ENCODE measurements at regions not wholly inside any gene's neighbourhood (a gene's known extent, or its start where the extent isn't known, plus 50 kb on each side); places are given as distances from the start of the nearest gene placed in this dataset.

DNA sequence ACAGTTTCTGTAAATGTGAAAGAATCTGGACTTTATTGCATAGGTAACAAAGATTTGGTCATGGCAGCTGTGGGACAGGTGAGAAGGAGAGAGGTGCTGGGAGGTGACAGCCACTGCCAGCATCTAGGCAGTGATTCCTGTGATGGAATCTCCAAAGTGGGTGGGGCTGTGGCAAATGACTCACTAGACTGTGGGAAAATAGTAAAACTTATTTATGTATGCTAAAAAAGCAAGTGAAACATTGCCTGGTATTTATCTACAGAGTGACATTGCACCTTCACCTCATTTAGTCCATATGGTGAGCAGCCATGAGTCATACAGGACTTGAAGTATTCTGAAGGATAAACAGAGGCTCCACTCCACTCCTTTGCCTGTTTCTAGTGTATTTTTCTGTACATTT lies 145.3 kb upstream of the MEX3C start (continued):
- TF ChIP-seq, protein P1, sequence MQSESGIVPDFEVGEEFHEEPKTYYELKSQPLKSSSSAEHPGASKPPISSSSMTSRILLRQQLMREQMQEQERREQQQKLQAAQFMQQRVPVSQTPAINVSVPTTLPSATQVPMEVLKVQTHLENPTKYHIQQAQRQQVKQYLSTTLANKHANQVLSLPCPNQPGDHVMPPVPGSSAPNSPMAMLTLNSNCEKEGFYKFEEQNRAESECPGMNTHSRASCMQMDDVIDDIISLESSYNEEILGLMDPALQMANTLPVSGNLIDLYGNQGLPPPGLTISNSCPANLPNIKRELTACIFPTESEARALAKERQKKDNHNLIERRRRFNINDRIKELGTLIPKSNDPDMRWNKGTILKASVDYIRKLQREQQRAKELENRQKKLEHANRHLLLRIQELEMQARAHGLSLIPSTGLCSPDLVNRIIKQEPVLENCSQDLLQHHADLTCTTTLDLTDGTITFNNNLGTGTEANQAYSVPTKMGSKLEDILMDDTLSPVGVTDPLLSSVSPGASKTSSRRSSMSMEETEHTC (IDR thresholded peaks at IDR 0.05), result no peak
- no peak for TF ChIP-seq HDAC6 (IDR thresholded peaks at IDR 0.05; ENCODE audit: low read depth, low read length)
- no peak for TF ChIP-seq SRSF7 (optimal IDR thresholded peaks at IDR 0.05; ENCODE audit: low read depth, low read length)
- TF ChIP-seq HIVEP1 (CRISPR knock-in tag; IDR thresholded peaks at IDR 0.05), result no peak
- TF ChIP-seq NR4A1 (CRISPR knock-in tag; IDR thresholded peaks at IDR 0.05), result no peak
- no peak for TF ChIP-seq NR4A1 (tag; IDR thresholded peaks at IDR 0.05)
- no peak for TF ChIP-seq TEAD1 (CRISPR knock-in tag; IDR thresholded peaks at IDR 0.05)
- TF ChIP-seq SOX6 (IDR thresholded peaks at IDR 0.05), result no peak
- TF ChIP-seq MIER1 (IDR thresholded peaks at IDR 0.05; ENCODE audit: low read depth), result no peak
- peak; percentile 72 for TF ChIP-seq ZNF75A (CRISPR knock-in tag; IDR thresholded peaks at IDR 0.05)
- no peak for TF ChIP-seq ZNF311 (CRISPR knock-in tag; IDR thresholded peaks at IDR 0.05)
- no peak for TF ChIP-seq ZNF354B (CRISPR knock-in tag; IDR thresholded peaks at IDR 0.05)
- no peak for TF ChIP-seq FUS (optimal IDR thresholded peaks at IDR 0.05; ENCODE audit: low read depth, low read length)
- TF ChIP-seq PHB2 (IDR thresholded peaks at IDR 0.05; ENCODE audit: low read depth), result no peak
- no peak for TF ChIP-seq CBFB (CRISPR knock-in tag; IDR thresholded peaks at IDR 0.05)

Data from K562 (cell line).